B cell (primary cell): ENCODE measurements at regions not wholly inside any gene's neighbourhood (a gene's known extent, or its start where the extent isn't known, plus 50 kb on each side); places are given as distances from the start of the nearest gene placed in this dataset.

ENCODE experiments used
- ATAC-seq: fragments of 200-7000 bp; cut with Tn5 transposase; one replicate; pipeline ENCODE4 v1.10.0; 2021; ENCODE audit warnings: low read depth, mild to moderate bottlenecking, moderate number of reproducible peaks, moderate library complexity
- CTCF ChIA-PET: fragments of 350-600 bp; sonication (Branson Sonifier 250); formaldehyde crosslinking; loops from one replicate; lab custom pipeline; 2021; ENCODE audit warnings: antibody characterized with exemption, inconsistent platforms; lab: Charles Lee
- POLR2A ChIA-PET: fragments of 350-600 bp; sonication (Branson Sonifier 250); formaldehyde crosslinking; loops from one replicate; lab custom pipeline; 2021; ENCODE audit warnings: antibody characterized with exemption; lab: Charles Lee
- DNase-seq: peaks from one replicate; pipeline ENCODE4 v3.0.0; 2013
- H2AFZ ChIP-seq: 2 replicates; pipeline ENCODE4 v1.6.1; 2012; ENCODE audit warnings: mild to moderate bottlenecking, low read depth, low read length; ENCODE audit not compliant: insufficient read depth, poor library complexity, severe bottlenecking
- H3K27ac ChIP-seq, 2 donors: 1 replicate in 1 of 2; 2 replicates in 1 of 2; pipeline ENCODE4 v1.5.1; 2012 to 2013; ENCODE audit warnings: low read length in 2 of 2, mild to moderate bottlenecking in 2 of 2, moderate library complexity in 1 of 2
- H3K27me3 ChIP-seq, 4 experiments: fragments of 200-600 bp in 1 of 4; sonication (generic) in 1 of 4; replicated peaks in 1 of 4; 1 replicate in 2 of 4; 2 replicates in 2 of 4; pipeline versions ENCODE4 v1.6.1 to v1.7.0; 2013 to 2016; ENCODE audit warnings: low read length in 3 of 4, mild to moderate bottlenecking in 2 of 4, mixed read lengths in 1 of 4, moderate library complexity in 1 of 4; ENCODE audit not compliant: insufficient read depth in 4 of 4, control insufficient read depth in 3 of 4; ENCODE audit errors: control extremely low read depth in 1 of 4
- H3K36me3 ChIP-seq, 2 experiments: replicated peaks in 1 of 2; 1 replicate in 1 of 2; 2 replicates in 1 of 2; pipeline versions ENCODE4 v1.6.1 to v1.7.1; 2013; ENCODE audit warnings: low read length in 1 of 2; ENCODE audit not compliant: insufficient read depth in 2 of 2, control insufficient read depth in 1 of 2; ENCODE audit errors: control extremely low read depth in 1 of 2, extremely low read depth in 1 of 2
- H3K4me1 ChIP-seq, 2 donors: fragments of 200-600 bp in 1 of 2; sonication (generic) in 1 of 2; 1 replicate in 1 of 2; 2 replicates in 1 of 2; pipeline versions ENCODE4 v1.5.1 to v1.6.1; 2013 to 2017; ENCODE audit warnings: low read length in 2 of 2; ENCODE audit not compliant: control insufficient read depth in 2 of 2, insufficient read depth in 2 of 2
- H3K4me2 ChIP-seq: replicated peaks from 2 replicates; pipeline ENCODE3; 2012; ENCODE audit warnings: mild to moderate bottlenecking, low read depth, low read length; ENCODE audit not compliant: poor library complexity, severe bottlenecking
- H3K4me3 ChIP-seq, 5 experiments: fragments of 200-600 bp in 1 of 5; sonication (generic) in 1 of 5; 1 replicate in 3 of 5; 2 replicates in 2 of 5; pipeline versions ENCODE4 v1.5.1 to v1.7.0; 2011 to 2016; ENCODE audit warnings: low read length in 4 of 5, mild to moderate bottlenecking in 4 of 5, low read depth in 2 of 5, control low read depth in 1 of 5, moderate library complexity in 1 of 5; ENCODE audit not compliant: insufficient read depth in 1 of 5; ENCODE audit errors: control extremely low read depth in 1 of 5, extremely low read depth in 1 of 5
- H3K79me2 ChIP-seq: fragments of 200-600 bp; sonication (generic); one replicate; pipeline ENCODE4 v1.6.0; 2016; ENCODE audit warnings: low read length; ENCODE audit not compliant: control insufficient read depth, insufficient read depth
- H3K9ac ChIP-seq: fragments of 200-600 bp; sonication (generic); 2 replicates; pipeline ENCODE4 v1.6.1; 2017; ENCODE audit warnings: mild to moderate bottlenecking, low read length, moderate library complexity
- H3K9me3 ChIP-seq, 3 donors: one replicate each; pipeline versions ENCODE4 v1.6.1 to v1.7.1; 2013; ENCODE audit warnings: low read length in 2 of 3; ENCODE audit not compliant: control insufficient read depth in 2 of 3, insufficient read depth in 1 of 3; ENCODE audit errors: control extremely low read depth in 1 of 3
- H4K20me1 ChIP-seq: 2 replicates; pipeline ENCODE4 v1.6.0; 2012; ENCODE audit warnings: mild to moderate bottlenecking, low read length; ENCODE audit not compliant: insufficient read depth, control insufficient read depth, poor library complexity, severe bottlenecking
- H3K27ac Mint-ChIP-seq: one replicate; pipeline ENCODE4 v1.8.0; 2021; ENCODE audit warnings: mixed read lengths
- H3K27me3 Mint-ChIP-seq: one replicate; pipeline ENCODE4 v1.8.0; 2021; ENCODE audit warnings: mixed read lengths
- H3K4me1 Mint-ChIP-seq: one replicate; pipeline ENCODE4 v1.8.0; 2021; ENCODE audit warnings: mixed read lengths
- H3K4me3 Mint-ChIP-seq: one replicate; pipeline ENCODE4 v1.8.0; 2021; ENCODE audit warnings: mixed read lengths
- H3K9me3 Mint-ChIP-seq: one replicate; pipeline ENCODE4 v1.8.0; 2022; ENCODE audit warnings: mixed read lengths; ENCODE audit not compliant: insufficient read depth
- EZH2 ChIP-seq: IDR thresholded peaks from 2 replicates; pipeline ENCODE4 v1.6.1; 2012; ENCODE audit warnings: borderline replicate concordance, low read depth, mild to moderate bottlenecking, moderate library complexity, low read length; ENCODE audit not compliant: insufficient read depth, poor library complexity, severe bottlenecking
- WGBS: methylation state at CpG from one replicate; pipeline ENCODE4 v1.1.5; 2013; ENCODE audit warnings: missing lambda C conversion rate; ENCODE audit not compliant: insufficient coverage; 5-methylcytosine and 5-hydroxymethylcytosine counted together
- intact Hi-C: fragments of 100-400 bp; cut with micrococcal nuclease; formaldehyde crosslinking; loops from one replicate; pipeline ENCODE4 v1.10.0; 2022
- TF ChIP-seq, protein P1 (sequence below): fragments of 200-600 bp; IDR thresholded peaks from one replicate; pipeline ENCODE4 v1.8.0; 2022; ENCODE audit warnings: antibody characterized with exemption, mild to moderate bottlenecking

DNA sequence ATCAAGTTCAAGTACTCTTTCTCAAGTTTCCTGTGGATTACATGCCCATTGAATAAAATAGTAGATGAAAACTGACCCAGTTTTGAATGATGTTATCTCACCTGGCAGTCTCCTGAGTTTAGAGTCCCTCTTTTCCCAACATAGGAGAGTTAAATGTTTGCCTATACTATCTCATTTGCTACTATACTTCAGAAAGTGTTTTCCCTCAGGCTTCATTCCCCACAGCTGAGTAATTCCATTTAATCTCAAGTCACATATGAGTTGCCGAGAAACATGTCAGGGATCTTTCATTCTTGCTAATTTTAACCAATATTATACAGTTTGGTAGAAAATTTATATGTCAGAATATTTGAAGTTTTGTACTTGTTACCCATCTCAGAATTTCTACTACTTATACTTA, 150.4 kb upstream of the CDH19 start:
- no peaks in the 10 kb centered on the region for H3K27me3 ChIP-seq
- no peaks in the 10 kb centered on the region for H4K20me1 ChIP-seq
- ATAC-seq = no peak
- H3K4me1 ChIP-seq = no peaks in the 10 kb centered on the region
- H3K79me2 ChIP-seq = no peaks in the 10 kb centered on the region
- no peak overlapping the region for H3K27ac Mint-ChIP-seq
- TF ChIP-seq, protein P1, sequence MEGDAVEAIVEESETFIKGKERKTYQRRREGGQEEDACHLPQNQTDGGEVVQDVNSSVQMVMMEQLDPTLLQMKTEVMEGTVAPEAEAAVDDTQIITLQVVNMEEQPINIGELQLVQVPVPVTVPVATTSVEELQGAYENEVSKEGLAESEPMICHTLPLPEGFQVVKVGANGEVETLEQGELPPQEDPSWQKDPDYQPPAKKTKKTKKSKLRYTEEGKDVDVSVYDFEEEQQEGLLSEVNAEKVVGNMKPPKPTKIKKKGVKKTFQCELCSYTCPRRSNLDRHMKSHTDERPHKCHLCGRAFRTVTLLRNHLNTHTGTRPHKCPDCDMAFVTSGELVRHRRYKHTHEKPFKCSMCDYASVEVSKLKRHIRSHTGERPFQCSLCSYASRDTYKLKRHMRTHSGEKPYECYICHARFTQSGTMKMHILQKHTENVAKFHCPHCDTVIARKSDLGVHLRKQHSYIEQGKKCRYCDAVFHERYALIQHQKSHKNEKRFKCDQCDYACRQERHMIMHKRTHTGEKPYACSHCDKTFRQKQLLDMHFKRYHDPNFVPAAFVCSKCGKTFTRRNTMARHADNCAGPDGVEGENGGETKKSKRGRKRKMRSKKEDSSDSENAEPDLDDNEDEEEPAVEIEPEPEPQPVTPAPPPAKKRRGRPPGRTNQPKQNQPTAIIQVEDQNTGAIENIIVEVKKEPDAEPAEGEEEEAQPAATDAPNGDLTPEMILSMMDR = no peak
- TF ChIP-seq EZH2 = no peak
- no peaks in the 10 kb centered on the region for H3K36me3 ChIP-seq
- H3K9me3 Mint-ChIP-seq = peaks cover 4% of the 10 kb centered on the region
- H3K4me2 ChIP-seq = no peak overlapping the region
- DNase-seq = no peak
- no peak overlapping the region for H3K27ac ChIP-seq
- no peaks in the 10 kb centered on the region for H3K27me3 Mint-ChIP-seq
- no peaks in the 10 kb centered on the region for H3K9me3 ChIP-seq
- ChIA-PET CTCF (no interaction called here), POLR2A (no interaction called here)
- no peak overlapping the region for H3K4me3 Mint-ChIP-seq
- intact Hi-C loops = no loop called here
- H2AFZ ChIP-seq = no peak overlapping the region
- H3K4me1 Mint-ChIP-seq = no peaks in the 10 kb centered on the region
- H3K4me3 ChIP-seq = no peak overlapping the region
- WGBS = no CpG with 5 or more reads among the region's 1 CpG
- no peak overlapping the region for H3K9ac ChIP-seq

- Histone ChIP-seq H3K4me2 (no peak overlapping the region), H3K36me3 (no peaks in the 10 kb centered on the region), H3K79me2 (no peaks in the 10 kb centered on the region), H3K4me3 (no peak overlapping the region), H3K27ac (no peak overlapping the region), H2AFZ (no peak overlapping the region), H3K4me1 (no peaks in the 10 kb centered on the region), H3K9ac (no peak overlapping the region), H3K9me3 (no peaks in the 10 kb centered on the region), H3K27me3 (no peaks in the 10 kb centered on the region), H4K20me1 (no peaks in the 10 kb centered on the region)
- ATAC-seq = no peak
- no peaks in the 10 kb centered on the region for H3K27me3 Mint-ChIP-seq
- H3K4me3 Mint-ChIP-seq = no peak overlapping the region
- H3K9me3 Mint-ChIP-seq = peaks cover 4% of the 10 kb centered on the region
- ChIA-PET CTCF (no interaction called here), POLR2A (no interaction called here)
- intact Hi-C loops = no loop called here
- H3K4me1 Mint-ChIP-seq = no peaks in the 10 kb centered on the region
- DNase-seq = no peak
- TF ChIP-seq, protein P1 = no peak
- TF ChIP-seq EZH2 = no peak
- no peak overlapping the region for H3K27ac Mint-ChIP-seq
- 91% methylated on average over 1 of the region's 3 CpGs for WGBS
Observed at GRCh38 chr18:66752733-66753132, 148.8 kb upstream of the CDH19 start.
